Activated CD8-positive, alpha-beta memory T cell treated with anti-CD3 and anti-CD28 coated beads for 36 hours (primary cell): ENCODE measurements at regions not wholly inside any gene's neighbourhood (a gene's known extent, or its start where the extent isn't known, plus 50 kb on each side); places are given as distances from the start of the nearest gene placed in this dataset.

Experiments
- CTCF ChIA-PET: fragments of 350-600 bp; sonication (Branson Sonifier 250); formaldehyde crosslinking; loops from one replicate; lab custom pipeline; 2021; ENCODE audit warnings: antibody characterized with exemption; lab: Charles Lee
- POLR2A ChIA-PET: fragments of 350-600 bp; sonication (Branson Sonifier 250); formaldehyde crosslinking; loops from one replicate; lab custom pipeline; 2021; ENCODE audit warnings: antibody characterized with exemption; lab: Charles Lee

GRCh38 chr1:87165177-87165576 lies 163.5 kb upstream of the LMO4 start:
- ChIA-PET POLR2A (no interaction called here), CTCF (no interaction called here)

- ChIA-PET CTCF (no interaction called here), POLR2A (no interaction called here)
These were observed 161.4 kb upstream of the LMO4 start for GRCh38 chr1:87167157-87167789.

- CTCF ChIA-PET: no interaction called here
These were observed 160.7 kb upstream of the LMO4 start for GRCh38 chr1:87167848-87168525.

GRCh38 chr1:87169263-87169910 lies 159.3 kb upstream of the LMO4 start:
- ChIA-PET POLR2A (no interaction called here), CTCF (no interaction called here)

More at GRCh38 chr1:87167848-87168525, 160.7 kb upstream of the LMO4 start:
- POLR2A ChIA-PET: no interaction called here

- ChIA-PET POLR2A (no interaction called here), CTCF (no interaction called here)
These were observed 158.5 kb upstream of the LMO4 start for GRCh38 chr1:87170157-87170556.

- CTCF ChIA-PET: no interaction called here
- POLR2A ChIA-PET: no interaction called here
These were observed 157.6 kb upstream of the LMO4 start for GRCh38 chr1:87170931-87171598.

- ChIA-PET POLR2A (no interaction called here), CTCF (no interaction called here)
These were observed 155.4 kb upstream of the LMO4 start for GRCh38 chr1:87173231-87173630.

GRCh38 chr1:87174724-87175245 lies 153.9 kb upstream of the LMO4 start:
- CTCF ChIA-PET: no interaction called here
- POLR2A ChIA-PET: no interaction called here

- CTCF ChIA-PET: no interaction called here
These were observed 152.6 kb upstream of the LMO4 start for GRCh38 chr1:87176087-87176486.

GRCh38 chr1:87176514-87176913 lies 152.2 kb upstream of the LMO4 start:
- POLR2A ChIA-PET: no interaction called here
- CTCF ChIA-PET: no interaction called here

More at GRCh38 chr1:87176087-87176486, 152.6 kb upstream of the LMO4 start:
- POLR2A ChIA-PET: no interaction called here

- POLR2A ChIA-PET: no interaction called here
- CTCF ChIA-PET: no interaction called here
These were observed 150.2 kb upstream of the LMO4 start for GRCh38 chr1:87178441-87178840.

GRCh38 chr1:87179076-87179810 lies 149.4 kb upstream of the LMO4 start:
- POLR2A ChIA-PET: no interaction called here
- CTCF ChIA-PET: no interaction called here

GRCh38 chr1:87179851-87180519 lies 148.7 kb upstream of the LMO4 start:
- ChIA-PET POLR2A (no interaction called here), CTCF (no interaction called here)

- CTCF ChIA-PET: no interaction called here
- POLR2A ChIA-PET: no interaction called here
These were observed 148.0 kb upstream of the LMO4 start for GRCh38 chr1:87180682-87181081.

- ChIA-PET POLR2A (no interaction called here), CTCF (no interaction called here)
These were observed 146.1 kb upstream of the LMO4 start for GRCh38 chr1:87182611-87183010.

- CTCF ChIA-PET: no interaction called here
- POLR2A ChIA-PET: no interaction called here
These were observed 143.6 kb upstream of the LMO4 start for GRCh38 chr1:87185077-87185476.

GRCh38 chr1:87186346-87186745 lies 142.3 kb upstream of the LMO4 start:
- ChIA-PET CTCF (no interaction called here), POLR2A (no interaction called here)

GRCh38 chr1:87188640-87189039 lies 140.0 kb upstream of the LMO4 start:
- ChIA-PET CTCF (no interaction called here), POLR2A (no interaction called here)

GRCh38 chr1:87190402-87190801 lies 138.3 kb upstream of the LMO4 start:
- ChIA-PET POLR2A (no interaction called here), CTCF (no interaction called here)
